ENCODE measurements at regions not wholly inside any gene's neighbourhood (a gene's known extent, or its start where the extent isn't known, plus 50 kb on each side); places are given as distances from the start of the nearest gene placed in this dataset.
"Not testable (repeated sequence)": the region's sequence is repeated elsewhere in the genome, so short reads cannot be mapped to it uniquely, and the experiment has no call there.

DNA sequence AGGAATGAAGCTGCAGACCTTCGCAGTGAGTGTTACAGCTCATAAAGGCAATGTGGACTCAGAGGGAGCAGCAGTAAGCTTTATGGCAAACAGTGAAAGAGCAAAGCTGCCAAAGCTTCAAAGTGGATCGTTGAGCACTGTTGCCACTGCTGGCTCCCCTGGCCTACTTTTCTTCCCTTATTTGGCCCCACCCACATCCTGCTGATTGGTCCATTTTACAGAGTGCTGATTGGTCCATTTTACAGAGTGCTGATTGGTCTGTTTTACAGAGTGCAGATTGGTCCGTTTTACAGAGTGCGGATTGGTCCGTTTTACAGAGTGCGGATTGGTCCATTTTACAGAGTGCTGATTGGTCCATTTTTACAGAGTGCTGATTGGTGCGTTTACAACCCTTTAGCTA, 451.9 kb upstream of the NFE2L3 start:
- TF ChIP-seq, protein P1, sequence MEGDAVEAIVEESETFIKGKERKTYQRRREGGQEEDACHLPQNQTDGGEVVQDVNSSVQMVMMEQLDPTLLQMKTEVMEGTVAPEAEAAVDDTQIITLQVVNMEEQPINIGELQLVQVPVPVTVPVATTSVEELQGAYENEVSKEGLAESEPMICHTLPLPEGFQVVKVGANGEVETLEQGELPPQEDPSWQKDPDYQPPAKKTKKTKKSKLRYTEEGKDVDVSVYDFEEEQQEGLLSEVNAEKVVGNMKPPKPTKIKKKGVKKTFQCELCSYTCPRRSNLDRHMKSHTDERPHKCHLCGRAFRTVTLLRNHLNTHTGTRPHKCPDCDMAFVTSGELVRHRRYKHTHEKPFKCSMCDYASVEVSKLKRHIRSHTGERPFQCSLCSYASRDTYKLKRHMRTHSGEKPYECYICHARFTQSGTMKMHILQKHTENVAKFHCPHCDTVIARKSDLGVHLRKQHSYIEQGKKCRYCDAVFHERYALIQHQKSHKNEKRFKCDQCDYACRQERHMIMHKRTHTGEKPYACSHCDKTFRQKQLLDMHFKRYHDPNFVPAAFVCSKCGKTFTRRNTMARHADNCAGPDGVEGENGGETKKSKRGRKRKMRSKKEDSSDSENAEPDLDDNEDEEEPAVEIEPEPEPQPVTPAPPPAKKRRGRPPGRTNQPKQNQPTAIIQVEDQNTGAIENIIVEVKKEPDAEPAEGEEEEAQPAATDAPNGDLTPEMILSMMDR (IDR thresholded peaks at IDR 0.05; ENCODE audit: extremely low read depth in 1 of 2, insufficient read depth in 1 of 2, low read depth in 1 of 2, low read length in 2 of 2) = not testable (repeated sequence)
- TF ChIP-seq EZH2 (IDR thresholded peaks at IDR 0.05; ENCODE audit: borderline replicate concordance, low read depth, low read length, severe bottlenecking); FOS (IDR thresholded peaks at IDR 0.05; ENCODE audit: borderline replicate concordance, insufficient read depth, low read length); POLR2A (IDR thresholded peaks at IDR 0.05; ENCODE audit: low read depth, low read length): not testable (repeated sequence)
- TF ChIP-seq, protein P2, sequence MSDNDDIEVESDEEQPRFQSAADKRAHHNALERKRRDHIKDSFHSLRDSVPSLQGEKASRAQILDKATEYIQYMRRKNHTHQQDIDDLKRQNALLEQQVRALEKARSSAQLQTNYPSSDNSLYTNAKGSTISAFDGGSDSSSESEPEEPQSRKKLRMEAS (IDR thresholded peaks at IDR 0.05; ENCODE audit: insufficient read depth, insufficient read length) = not testable (repeated sequence)
